SK-N-SH (cell line): ENCODE measurements at regions not wholly inside any gene's neighbourhood (a gene's known extent, or its start where the extent isn't known, plus 50 kb on each side); places are given as distances from the start of the nearest gene placed in this dataset.

Source experiments
- CTCF ChIA-PET: fragments of 300-600, 350-600 bp; formaldehyde crosslinking; extraction: SDS; loops from one replicate; lab custom pipeline; 2021; lab: Yijun Ruan, JAX
- POLR2A ChIA-PET: fragments of 350-600 bp; sonication (Branson Sonifier 250); formaldehyde crosslinking; extraction: SDS; loops from one replicate; lab custom pipeline; 2020; ENCODE audit warnings: antibody characterized with exemption, inconsistent platforms; lab: Yijun Ruan, JAX
- DNase-seq: peaks from one replicate; pipeline ENCODE4 v3.0.0; 2012
- H2AFZ ChIP-seq: fragments of 200-600 bp; sonication (generic); 2 replicates; pipeline ENCODE4 v1.8.1; 2016; ENCODE audit warnings: antibody characterized with exemption, mild to moderate bottlenecking, low read depth
- H3F3A ChIP-seq: fragments of 200-600 bp; sonication (generic); replicated peaks from 2 replicates; pipeline ENCODE3; 2016; ENCODE audit warnings: antibody characterized with exemption, mild to moderate bottlenecking; ENCODE audit not compliant: insufficient read depth
- H3K27ac ChIP-seq, 2 experiments: fragments of 200-500 bp in 1 of 2; fragments of 200-600 bp in 1 of 2; sonication (Bioruptor generic) in 1 of 2; sonication (generic), shearing (Covaris generic) in 1 of 2; 2 replicates each; pipeline versions ENCODE4 v1.5.1 to v1.6.1; 2014 to 2016; ENCODE audit warnings: low read depth in 2 of 2, inconsistent platforms in 1 of 2, low read length in 1 of 2, mild to moderate bottlenecking in 1 of 2, mixed read lengths in 1 of 2
- H3K27me3 ChIP-seq: fragments of 200-600 bp; sonication (generic), shearing (Covaris generic); 2 replicates; pipeline ENCODE4 v1.6.1; 2016; ENCODE audit warnings: mixed run types; ENCODE audit not compliant: insufficient read depth
- H3K36me3 ChIP-seq, 2 experiments: fragments of 200-500 bp in 1 of 2; fragments of 200-600 bp in 1 of 2; sonication (Bioruptor generic) in 1 of 2; sonication (generic) in 1 of 2; replicated peaks in 1 of 2; 2 replicates each; pipeline versions ENCODE3 to v1.5.1; 2014 to 2016; ENCODE audit warnings: low read length in 1 of 2, mild to moderate bottlenecking in 1 of 2; ENCODE audit not compliant: insufficient read depth in 2 of 2, control insufficient read depth in 1 of 2
- H3K4me1 ChIP-seq, 2 experiments: fragments of 200-500 bp in 1 of 2; fragments of 200-600 bp in 1 of 2; sonication (Bioruptor generic) in 1 of 2; sonication (generic), shearing (Covaris generic) in 1 of 2; 2 replicates each; pipeline versions ENCODE4 v1.5.1 to v1.6.1; 2014 to 2016; ENCODE audit warnings: low read depth in 1 of 2, low read length in 1 of 2, mixed run types in 1 of 2; ENCODE audit not compliant: insufficient read depth in 2 of 2, control insufficient read depth in 1 of 2
- H3K4me2 ChIP-seq: fragments of 200-600 bp; sonication (generic), shearing (Covaris generic); 2 replicates; pipeline ENCODE4 v1.6.1; 2017; ENCODE audit warnings: mixed run types
- H3K4me3 ChIP-seq, 2 experiments: fragments of 200-500 bp in 1 of 2; fragments of 200-600 bp in 1 of 2; sonication (Bioruptor generic) in 1 of 2; sonication (generic), shearing (Covaris generic) in 1 of 2; 2 replicates each; pipeline versions ENCODE4 v1.5.1 to v1.8.1; 2014 to 2016; ENCODE audit warnings: low read depth in 2 of 2, inconsistent platforms in 1 of 2, low read length in 1 of 2, mild to moderate bottlenecking in 1 of 2, mixed read lengths in 1 of 2, moderate library complexity in 1 of 2
- H3K79me2 ChIP-seq: fragments of 200-600 bp; sonication (generic); 2 replicates; pipeline ENCODE4 v1.8.1; 2017; ENCODE audit warnings: mild to moderate bottlenecking; ENCODE audit not compliant: insufficient read depth
- H3K9ac ChIP-seq: fragments of 200-600 bp; sonication (generic); 2 replicates; pipeline ENCODE4 v1.6.1; 2017; ENCODE audit warnings: mixed run types
- H3K9me2 ChIP-seq: fragments of 200-600 bp; sonication (generic); 2 replicates; pipeline ENCODE4 v1.6.1; 2017; ENCODE audit warnings: mixed run types
- H3K9me3 ChIP-seq: fragments of 200-600 bp; sonication (generic); 2 replicates; pipeline ENCODE4 v1.6.1; 2017; ENCODE audit warnings: mixed run types, mild to moderate bottlenecking, moderate library complexity
- H4K20me1 ChIP-seq: fragments of 200-600 bp; sonication (generic); 2 replicates; pipeline ENCODE4 v1.6.1; 2017; ENCODE audit warnings: mild to moderate bottlenecking, mixed run types; ENCODE audit not compliant: insufficient read depth
- ELF1 ChIP-seq: IDR thresholded peaks from 2 replicates; pipeline ENCODE4 v1.4.0; 2012
- EP300 ChIP-seq, 2 experiments: IDR thresholded peaks; 2 replicates each; pipeline versions ENCODE4 v1.4.0 to v1.6.1; 2012; ENCODE audit warnings: borderline replicate concordance in 1 of 2, low read depth in 1 of 2, low read length in 1 of 2
- FOXM1 ChIP-seq: IDR thresholded peaks from 2 replicates; pipeline ENCODE4 v1.4.0; 2012; ENCODE audit warnings: low read depth, mild to moderate bottlenecking
- GABPA ChIP-seq: IDR thresholded peaks from 2 replicates; pipeline ENCODE4 v1.4.0; 2012; ENCODE audit warnings: low read depth, mild to moderate bottlenecking
- GATA2 ChIP-seq: sonication (generic); formaldehyde crosslinking; IDR thresholded peaks from 2 replicates; pipeline ENCODE4 v1.5.0; 2020; ENCODE audit warnings: mild to moderate bottlenecking, missing genetic modification reagents
- IRF3 ChIP-seq: fragments of 150-350 bp; IDR thresholded peaks from 2 replicates; pipeline ENCODE4 v1.6.1; 2016; ENCODE audit warnings: mild to moderate bottlenecking, low read depth, low read length
- MEF2A ChIP-seq: IDR thresholded peaks from 2 replicates; pipeline ENCODE4 v1.4.0; 2012; ENCODE audit warnings: low read depth, borderline replicate concordance
- MXI1 ChIP-seq: IDR thresholded peaks from 2 replicates; pipeline ENCODE4 v1.6.1; 2012; ENCODE audit warnings: mild to moderate bottlenecking, low read depth, low read length, improper control_type of control experiment
- RAD21 ChIP-seq: IDR thresholded peaks from 2 replicates; pipeline ENCODE4 v1.6.1; 2012; ENCODE audit warnings: mild to moderate bottlenecking, low read length
- SIN3A ChIP-seq: IDR thresholded peaks from 2 replicates; pipeline ENCODE4 v1.6.1; 2012; ENCODE audit warnings: low read depth, mild to moderate bottlenecking, low read length, moderate library complexity, borderline replicate concordance
- TAF1 ChIP-seq: IDR thresholded peaks from 2 replicates; pipeline ENCODE4 v1.6.1; 2012; ENCODE audit warnings: low read depth, mild to moderate bottlenecking, low read length, moderate library complexity, borderline replicate concordance
- TCF12 ChIP-seq: IDR thresholded peaks from 2 replicates; pipeline ENCODE4 v1.4.0; 2012
- USF1 ChIP-seq: IDR thresholded peaks from 2 replicates; pipeline ENCODE4 v1.4.0; 2012; ENCODE audit warnings: low read depth, borderline replicate concordance
- USF2 ChIP-seq: fragments of 150-350 bp; IDR thresholded peaks from 2 replicates; pipeline ENCODE4 v1.6.1; 2017; ENCODE audit warnings: antibody characterized with exemption, low read length, low read depth, borderline replicate concordance
- ZBTB33 ChIP-seq: IDR thresholded peaks from 2 replicates; pipeline ENCODE4 v1.4.0; 2012; ENCODE audit warnings: low read depth, borderline replicate concordance
- WGBS: methylation state at CpG from one replicate; pipeline ENCODE4 v1.1.6; 2017; ENCODE audit warnings: low lambda C conversion rate; 5-methylcytosine and 5-hydroxymethylcytosine counted together

GRCh38 chr17:15134363-15134762, 130.8 kb downstream of the PMP22 start:
- 9% methylated on average over 2 of the region's 2 CpGs for WGBS
- Histone ChIP-seq H3K9me3 (no peaks in the 10 kb centered on the region), H3K9me2 (no peaks in the 10 kb centered on the region), H2AFZ (no peak overlapping the region), H3K4me3 (no peak overlapping the region), H3F3A (no peaks in the 10 kb centered on the region), H3K79me2 (no peaks in the 10 kb centered on the region), H3K9ac (no peak overlapping the region), H3K27ac (no peak overlapping the region), H3K4me2 (no peak overlapping the region), H4K20me1 (no peaks in the 10 kb centered on the region), H3K36me3 (no peaks in the 10 kb centered on the region), H3K4me1 (no peaks in the 10 kb centered on the region), H3K27me3 (no peaks in the 10 kb centered on the region; the same call in 1 of the 2 replicates)
- CTCF ChIA-PET, result no interaction called here
- POLR2A ChIA-PET, result no interaction called here
- DNase-seq, result no peak
- no peak for TF ChIP-seq MXI1
- no peak for TF ChIP-seq EP300 (IDR thresholded peaks at IDR 0.05; ENCODE audit: borderline replicate concordance in 1 of 2, low read depth in 1 of 2, low read length in 1 of 2)
- no peak for TF ChIP-seq ZBTB33
- TF ChIP-seq ELF1, result no peak
- no peak for TF ChIP-seq GATA2 (CRISPR knock-in tag)
- no peak for TF ChIP-seq TCF12
- no peak for TF ChIP-seq RAD21
- TF ChIP-seq SIN3A, result no peak
- TF ChIP-seq USF1, result no peak
- no peak for TF ChIP-seq MEF2A
- no peak for TF ChIP-seq USF2
- no peak for TF ChIP-seq IRF3

GRCh38 chr17:15133826-15134225, 131.3 kb downstream of the PMP22 start:
- Histone ChIP-seq H3F3A (no peaks in the 10 kb centered on the region), H4K20me1 (no peaks in the 10 kb centered on the region), H3K9ac (no peak overlapping the region), H3K4me3 (no peak overlapping the region), H3K9me2 (no peaks in the 10 kb centered on the region), H3K4me1 (no peaks in the 10 kb centered on the region), H3K36me3 (no peaks in the 10 kb centered on the region), H3K4me2 (no peak overlapping the region), H2AFZ (no peak overlapping the region), H3K27me3 (no peaks in the 10 kb centered on the region; the same call in 1 of the 2 replicates), H3K9me3 (no peaks in the 10 kb centered on the region), H3K27ac (no peak overlapping the region), H3K79me2 (no peaks in the 10 kb centered on the region)
- no peak for DNase-seq
- ChIA-PET CTCF (no interaction called here), POLR2A (no interaction called here)
- TF ChIP-seq USF1, result no peak
- no peak for TF ChIP-seq TAF1
- no peak for TF ChIP-seq GABPA
- TF ChIP-seq USF2, result no peak
- no peak for TF ChIP-seq FOXM1
- 46% methylated on average over 4 of the region's 4 CpGs for WGBS
